Peyer's patch (tissue), 4 donors: ENCODE measurements at regions not wholly inside any gene's neighbourhood (a gene's known extent, or its start where the extent isn't known, plus 50 kb on each side); places are given as distances from the start of the nearest gene placed in this dataset.

ENCODE experiments used
- DNase-seq, 3 donors: peaks; one replicate each; pipeline ENCODE4 v3.0.0-alpha.2; 2017 to 2019
- H3K27ac ChIP-seq, 4 donors: fragments of 200-600 bp; sonication (generic); one replicate each; pipeline ENCODE4 v1.5.1; 2016 to 2019
- H3K27me3 ChIP-seq, 2 donors: fragments of 200-600 bp; sonication (generic); one replicate each; pipeline ENCODE4 v1.5.1; 2019
- H3K36me3 ChIP-seq, 3 donors: fragments of 200-600 bp; sonication (generic); one replicate each; pipeline ENCODE4 v1.5.1; 2016 to 2019
- H3K4me1 ChIP-seq, 4 donors: fragments of 200-600 bp; sonication (generic); one replicate each; pipeline ENCODE4 v1.5.1; 2016 to 2019
- H3K4me3 ChIP-seq, 4 donors: fragments of 200-600 bp; sonication (generic); 1 replicate in 3 of 4; 2 replicates in 1 of 4; pipeline ENCODE4 v1.5.1; 2016 to 2019; ENCODE audit warnings: mild to moderate bottlenecking in 1 of 4
- H3K9me3 ChIP-seq, 4 donors: fragments of 200-600 bp; sonication (generic); one replicate each; pipeline ENCODE4 v1.5.1; 2016 to 2019; ENCODE audit warnings: mild to moderate bottlenecking in 1 of 4
- CTCF ChIP-seq, 6 experiments: fragments of 450-650 bp in 4 of 6; fragments of 200-600 bp in 2 of 6; sonication (generic) in 1 of 6; IDR thresholded peaks; one replicate each; pipeline ENCODE4 v1.5.1; 2017 to 2019; ENCODE audit warnings: antibody characterized with exemption in 6 of 6, mild to moderate bottlenecking in 3 of 6, moderate library complexity in 1 of 6
- POLR2A ChIP-seq, 2 donors: fragments of 450-650 bp; IDR thresholded peaks; one replicate each; pipeline ENCODE4 v1.5.1; 2017; ENCODE audit warnings: antibody characterized with exemption in 2 of 2, mild to moderate bottlenecking in 2 of 2, moderate library complexity in 2 of 2

DNA sequence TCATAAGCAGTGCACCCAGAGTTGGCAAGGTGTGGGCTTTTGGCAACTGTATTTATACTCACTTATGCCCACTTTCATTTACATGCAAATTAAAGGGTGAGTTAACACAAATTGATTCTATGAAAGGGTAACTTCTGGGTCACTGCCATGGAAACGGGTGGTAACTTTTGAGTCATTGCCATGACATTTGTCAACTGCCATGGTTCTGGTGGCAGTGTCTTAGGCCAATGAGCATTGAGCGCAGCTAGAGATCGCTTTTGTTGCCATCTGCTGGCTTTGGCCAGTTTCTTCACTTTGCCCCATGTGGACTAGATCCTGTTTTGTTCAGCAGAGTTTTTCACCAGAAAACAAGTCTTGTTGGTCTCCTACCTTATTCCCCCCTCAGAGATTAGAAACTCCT lies 170.8 kb upstream of the NUDT6 start:
- Histone ChIP-seq H3K27me3 (no peaks in the 10 kb centered on the region), H3K4me1 (no peaks in the 10 kb centered on the region), H3K27ac (no peak overlapping the region), H3K9me3 (no peaks in the 10 kb centered on the region), H3K4me3 (no peak overlapping the region), H3K36me3 (peaks cover 0 to 6% (median 0%) of the 10 kb centered on the region in 3 donors)
- TF ChIP-seq CTCF (IDR thresholded peaks at IDR 0.05), result no peak
- no peak for TF ChIP-seq POLR2A (IDR thresholded peaks at IDR 0.05)
- DNase-seq, result no peak

GRCh38 chr4:123096038-123096437 lies 173.6 kb upstream of the NUDT6 start:
- Histone ChIP-seq H3K4me1 (no peaks in the 10 kb centered on the region), H3K9me3 (no peaks in the 10 kb centered on the region), H3K4me3 (no peak overlapping the region), H3K27me3 (no peaks in the 10 kb centered on the region), H3K27ac (no peak overlapping the region), H3K36me3 (no peaks in the 10 kb centered on the region)
- TF ChIP-seq CTCF (IDR thresholded peaks at IDR 0.05) (no peak), POLR2A (IDR thresholded peaks at IDR 0.05) (no peak)
- no peak for DNase-seq

DNA sequence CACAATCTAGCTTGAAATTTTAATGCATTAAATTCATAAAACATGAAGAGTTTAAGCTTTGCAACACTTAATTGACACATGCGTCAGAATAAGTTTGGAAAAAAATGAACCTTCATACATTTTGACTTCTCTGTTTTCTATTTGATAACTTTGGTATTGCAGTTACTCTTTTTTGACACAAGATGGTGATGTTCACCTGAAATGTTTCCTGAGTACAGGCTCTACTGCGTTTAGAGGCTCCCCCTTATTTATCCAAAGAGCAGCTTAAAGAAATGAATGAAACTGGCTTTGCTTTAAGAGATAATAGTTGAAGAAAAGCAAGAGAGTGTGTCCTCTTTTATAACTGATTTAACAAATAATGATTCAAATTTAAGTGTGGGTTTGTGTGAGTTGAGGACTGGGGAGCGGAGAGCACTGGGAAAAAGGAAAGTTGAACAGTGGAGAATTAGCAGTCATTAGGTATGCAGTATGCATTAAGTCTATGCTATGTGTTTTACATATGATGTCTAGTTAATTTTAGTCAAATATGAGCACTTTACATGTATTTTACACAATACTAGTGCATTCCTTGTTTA lies 180.6 kb upstream of the NUDT6 start:
- TF ChIP-seq CTCF (IDR thresholded peaks at IDR 0.05) (peak in 5 of 6 experiments; percentile 59 to 83 (median 78)), POLR2A (IDR thresholded peaks at IDR 0.05) (no peak)
- Histone ChIP-seq H3K9me3 (no peaks in the 10 kb centered on the region), H3K4me3 (no peak overlapping the region), H3K27ac (no peak overlapping the region), H3K27me3 (no peaks in the 10 kb centered on the region), H3K4me1 (no peaks in the 10 kb centered on the region), H3K36me3 (no peaks in the 10 kb centered on the region)
- no peak for DNase-seq

DNA sequence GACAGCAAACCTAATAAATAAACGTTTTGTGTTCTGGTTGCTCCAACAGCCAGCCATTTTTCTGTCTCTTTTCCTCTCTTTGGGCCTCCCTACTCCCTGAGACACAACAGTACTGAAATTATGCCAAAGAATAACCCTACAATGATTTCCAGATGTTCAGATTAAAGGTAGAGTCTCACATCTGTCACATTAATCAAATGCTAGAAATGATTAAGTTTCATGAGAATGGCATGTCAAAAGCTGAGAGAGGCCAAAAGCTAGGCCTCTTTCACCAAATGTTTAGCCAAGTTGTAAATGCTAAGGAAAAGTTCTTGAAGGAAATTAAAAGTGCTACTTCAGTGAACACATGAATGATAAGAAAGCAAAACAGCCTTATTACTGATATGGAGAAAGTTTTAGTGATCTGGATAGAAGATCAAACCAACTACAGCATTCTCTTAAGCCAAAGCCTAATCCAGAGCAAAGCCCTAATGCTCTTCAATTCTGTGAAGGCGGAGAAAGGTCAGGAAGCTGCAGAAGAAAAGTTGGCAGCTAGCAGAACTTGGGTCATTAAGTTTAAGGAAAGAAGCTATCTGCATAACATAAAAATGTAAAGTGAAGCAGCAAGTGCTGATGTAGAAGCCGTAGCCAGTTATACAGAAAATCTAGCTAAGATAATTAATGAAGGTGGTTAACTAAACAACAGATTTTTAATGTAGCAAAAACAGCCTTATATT lies 182.1 kb upstream of the NUDT6 start:
- H3K9me3 ChIP-seq, result no peaks in the 10 kb centered on the region
- peak overlapping the region in 1 of 4 donors; percentile 6 for H3K27ac ChIP-seq
- TF ChIP-seq POLR2A (IDR thresholded peaks at IDR 0.05) (no peak), CTCF (IDR thresholded peaks at IDR 0.05) (no peak)
- H3K4me3 ChIP-seq, result no peak overlapping the region
- no peak for DNase-seq
- H3K36me3 ChIP-seq, result no peaks in the 10 kb centered on the region
- H3K27me3 ChIP-seq, result no peaks in the 10 kb centered on the region
- H3K4me1 ChIP-seq, result no peaks in the 10 kb centered on the region

DNA sequence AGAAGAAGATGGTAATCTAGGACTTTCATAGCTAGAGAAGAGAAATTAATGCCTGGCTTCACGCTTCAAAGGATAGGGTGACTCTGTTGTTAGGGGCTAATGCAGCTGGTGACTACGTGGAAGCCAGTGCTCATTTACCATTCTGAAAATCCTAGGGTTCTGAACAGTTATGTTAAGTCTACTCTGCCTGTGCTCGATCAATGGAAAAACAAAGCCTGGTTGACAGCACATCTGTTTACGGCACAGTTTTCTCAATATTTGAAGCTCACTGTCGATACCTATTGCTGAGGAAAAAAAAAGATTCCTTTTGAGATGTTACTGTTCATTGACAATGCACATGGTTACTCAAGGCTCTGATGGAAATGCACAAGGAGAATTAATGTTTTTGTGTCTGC lies 182.6 kb upstream of the NUDT6 start:
- Histone ChIP-seq H3K27me3 (no peaks in the 10 kb centered on the region), H3K36me3 (no peaks in the 10 kb centered on the region), H3K9me3 (no peaks in the 10 kb centered on the region), H3K4me1 (no peaks in the 10 kb centered on the region), H3K27ac (peak overlapping the region in 1 of 4 donors; percentile 6), H3K4me3 (no peak overlapping the region)
- TF ChIP-seq CTCF (IDR thresholded peaks at IDR 0.05), result no peak
- TF ChIP-seq POLR2A (IDR thresholded peaks at IDR 0.05), result no peak
- DNase-seq, result no peak
